ENCODE measurements at regions not wholly inside any gene's neighbourhood (a gene's known extent, or its start where the extent isn't known, plus 50 kb on each side); places are given as distances from the start of the nearest gene placed in this dataset.

DNA sequence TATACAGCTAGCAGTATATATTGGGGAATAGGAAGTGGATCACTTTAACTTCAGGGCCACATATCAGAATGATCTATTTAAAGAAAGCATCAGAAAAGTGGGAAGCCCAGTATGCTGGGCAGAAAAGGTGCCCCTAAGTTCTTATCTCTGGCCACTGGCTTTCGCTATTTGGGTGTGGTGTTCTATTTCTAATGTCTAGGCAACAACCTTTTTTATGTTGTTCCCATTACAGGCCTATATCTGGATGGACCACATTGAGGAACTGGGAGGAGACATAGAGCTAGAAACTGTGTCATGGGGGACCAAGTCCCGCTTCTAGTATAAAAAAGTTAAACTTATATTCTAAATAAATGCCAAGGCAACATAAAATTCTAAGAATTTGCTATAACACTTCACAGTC lies 935.6 kb downstream of the PDHA2 start:
- Mint-ChIP-seq H3K27me3 (ENCODE audit: low read depth in 3 of 3) (peaks cover 0 to 1% (median 0%) of the 10 kb centered on the region in 3 donors), H3K9me3 (peaks cover 0 to 14% (median 6%) of the 10 kb centered on the region in 7 donors), H3K36me3 (no peaks in the 10 kb centered on the region), H3K27ac (peak overlapping the region in 1 of 7 donors; percentile 28), H3K4me1 (no peaks in the 10 kb centered on the region), H3K4me3 (no peak overlapping the region)
- no peak overlapping the region for H3K4me3 ChIP-seq (replicated peaks in 1 of 3; ENCODE audit: low read depth in 2 of 3, low read length in 3 of 3)
- intact Hi-C loops (cut with micrococcal nuclease) = no loop called here
- H3K27ac ChIP-seq (ENCODE audit: low read depth in 1 of 2, low read length in 2 of 2) = no peak overlapping the region
- WGBS (ENCODE audit: insufficient coverage) = no CpG with 5 or more reads among the region's 2 CpGs
- H3K79me2 ChIP-seq (ENCODE audit: insufficient read depth, low read length) = no peaks in the 10 kb centered on the region
- H4K20me1 ChIP-seq (ENCODE audit: insufficient read depth, low read length) = no peaks in the 10 kb centered on the region
- H3K4me2 ChIP-seq (replicated peaks; ENCODE audit: extremely low read depth, low read length, poor library complexity, severe bottlenecking) = no peak overlapping the region
- no peak for DNase-seq
- peaks cover 2 to 4% of the 10 kb centered on the region in 2 donors for H3K9me3 ChIP-seq (replicated peaks in 1 of 2; ENCODE audit: control insufficient read depth in 1 of 2, insufficient read depth in 1 of 2, low read length in 2 of 2)
- H3K27me3 ChIP-seq (ENCODE audit: control insufficient read depth in 2 of 2, insufficient read depth in 2 of 2, low read length in 2 of 2) = no peaks in the 10 kb centered on the region
- TF ChIP-seq, protein P1, sequence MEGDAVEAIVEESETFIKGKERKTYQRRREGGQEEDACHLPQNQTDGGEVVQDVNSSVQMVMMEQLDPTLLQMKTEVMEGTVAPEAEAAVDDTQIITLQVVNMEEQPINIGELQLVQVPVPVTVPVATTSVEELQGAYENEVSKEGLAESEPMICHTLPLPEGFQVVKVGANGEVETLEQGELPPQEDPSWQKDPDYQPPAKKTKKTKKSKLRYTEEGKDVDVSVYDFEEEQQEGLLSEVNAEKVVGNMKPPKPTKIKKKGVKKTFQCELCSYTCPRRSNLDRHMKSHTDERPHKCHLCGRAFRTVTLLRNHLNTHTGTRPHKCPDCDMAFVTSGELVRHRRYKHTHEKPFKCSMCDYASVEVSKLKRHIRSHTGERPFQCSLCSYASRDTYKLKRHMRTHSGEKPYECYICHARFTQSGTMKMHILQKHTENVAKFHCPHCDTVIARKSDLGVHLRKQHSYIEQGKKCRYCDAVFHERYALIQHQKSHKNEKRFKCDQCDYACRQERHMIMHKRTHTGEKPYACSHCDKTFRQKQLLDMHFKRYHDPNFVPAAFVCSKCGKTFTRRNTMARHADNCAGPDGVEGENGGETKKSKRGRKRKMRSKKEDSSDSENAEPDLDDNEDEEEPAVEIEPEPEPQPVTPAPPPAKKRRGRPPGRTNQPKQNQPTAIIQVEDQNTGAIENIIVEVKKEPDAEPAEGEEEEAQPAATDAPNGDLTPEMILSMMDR (IDR thresholded peaks at IDR 0.05) = no peak
- H3K9ac ChIP-seq (ENCODE audit: insufficient read depth, low read length, poor library complexity, severe bottlenecking) = no peak overlapping the region
- H3K36me3 ChIP-seq (replicated peaks in 1 of 2; ENCODE audit: control insufficient read depth in 1 of 2, insufficient read depth in 2 of 2, low read length in 2 of 2) = no peaks in the 10 kb centered on the region
- H3K4me1 ChIP-seq (ENCODE audit: control insufficient read depth in 1 of 2, insufficient read depth in 2 of 2, low read length in 2 of 2) = no peaks in the 10 kb centered on the region
- H2AFZ ChIP-seq (ENCODE audit: insufficient read depth, low read depth, low read length, poor library complexity, severe bottlenecking) = no peak overlapping the region

- Histone ChIP-seq H2AFZ (ENCODE audit: insufficient read depth, low read depth, low read length, poor library complexity, severe bottlenecking) (no peak overlapping the region), H3K4me3 (replicated peaks in 1 of 3; ENCODE audit: low read depth in 2 of 3, low read length in 3 of 3) (no peak overlapping the region), H3K4me2 (replicated peaks; ENCODE audit: extremely low read depth, low read length, poor library complexity, severe bottlenecking) (no peak overlapping the region), H4K20me1 (ENCODE audit: insufficient read depth, low read length) (no peaks in the 10 kb centered on the region), H3K36me3 (replicated peaks in 1 of 2; ENCODE audit: control insufficient read depth in 1 of 2, insufficient read depth in 2 of 2, low read length in 2 of 2) (no peaks in the 10 kb centered on the region), H3K9me3 (replicated peaks in 1 of 2; ENCODE audit: control insufficient read depth in 1 of 2, insufficient read depth in 1 of 2, low read length in 2 of 2) (peaks cover 2 to 4% of the 10 kb centered on the region in 2 donors), H3K27ac (ENCODE audit: low read depth in 1 of 2, low read length in 2 of 2) (no peak overlapping the region), H3K4me1 (ENCODE audit: control insufficient read depth in 1 of 2, insufficient read depth in 2 of 2, low read length in 2 of 2) (no peaks in the 10 kb centered on the region), H3K27me3 (ENCODE audit: control insufficient read depth in 2 of 2, insufficient read depth in 2 of 2, low read length in 2 of 2) (no peaks in the 10 kb centered on the region), H3K79me2 (ENCODE audit: insufficient read depth, low read length) (no peaks in the 10 kb centered on the region), H3K9ac (ENCODE audit: insufficient read depth, low read length, poor library complexity, severe bottlenecking) (no peak overlapping the region)
- intact Hi-C loops (cut with micrococcal nuclease) = no loop called here
- TF ChIP-seq, protein P1 (IDR thresholded peaks at IDR 0.05) = no peak
- no peak overlapping the region for H3K4me3 Mint-ChIP-seq
- H3K27me3 Mint-ChIP-seq (ENCODE audit: low read depth in 3 of 3) = peaks cover 0 to 1% (median 0%) of the 10 kb centered on the region in 3 donors
- peaks cover 0 to 14% (median 6%) of the 10 kb centered on the region in 7 donors for H3K9me3 Mint-ChIP-seq
- H3K4me1 Mint-ChIP-seq = no peaks in the 10 kb centered on the region
- no peak for DNase-seq
- no peak overlapping the region for H3K27ac Mint-ChIP-seq
- WGBS (ENCODE audit: insufficient coverage) = no CpG with 5 or more reads among the region's 2 CpGs
- no peaks in the 10 kb centered on the region for H3K36me3 Mint-ChIP-seq
Measured at GRCh38 chr4:96776920-96777527, 937.1 kb downstream of the PDHA2 start.
